ENCODE measurements at regions not wholly inside any gene's neighbourhood (a gene's known extent, or its start where the extent isn't known, plus 50 kb on each side); places are given as distances from the start of the nearest gene placed in this dataset.

- no peaks in the 10 kb centered on the region for H3K4me1 ChIP-seq (replicated peaks in 1 of 2)
- no peak overlapping the region for H3K27ac ChIP-seq
- DNase-seq = no peak
- no peak overlapping the region for H3K4me3 ChIP-seq
- no peak for TF ChIP-seq POLR2A (IDR thresholded peaks at IDR 0.05)
- TF ChIP-seq CTCF (IDR thresholded peaks at IDR 0.05) = no peak
- 76 to 91% (median 80%) methylated on average over 2 of the region's 2 CpGs for WGBS, 4 donors
- H3K36me3 ChIP-seq (replicated peaks in 1 of 2) = no peaks in the 10 kb centered on the region
- no peaks in the 10 kb centered on the region for H3K9me3 ChIP-seq (replicated peaks in 1 of 3)
- intact Hi-C loops (cut with DNase I) = no loop called here
- no peaks in the 10 kb centered on the region for H3K27me3 ChIP-seq
Observed at GRCh38 chr6:67877288-67877687, 757.8 kb upstream of the ADGRB3 start.

- no peaks in the 10 kb centered on the region for H3K36me3 ChIP-seq (replicated peaks in 1 of 2)
- H3K4me1 ChIP-seq (replicated peaks in 1 of 2) = no peaks in the 10 kb centered on the region
- H3K4me3 ChIP-seq = no peak overlapping the region
- no peaks in the 10 kb centered on the region for H3K9me3 ChIP-seq (replicated peaks in 1 of 3)
- no peaks in the 10 kb centered on the region for H3K27me3 ChIP-seq
- DNase-seq = no peak
- TF ChIP-seq CTCF (IDR thresholded peaks at IDR 0.05) (no peak), POLR2A (IDR thresholded peaks at IDR 0.05) (no peak)
- intact Hi-C loops (cut with DNase I) = no loop called here
- H3K27ac ChIP-seq = no peak overlapping the region
Observed at GRCh38 chr6:67875877-67876383, 759.2 kb upstream of the ADGRB3 start.

- Histone ChIP-seq H3K27me3 (no peaks in the 10 kb centered on the region), H3K4me3 (no peak overlapping the region), H3K27ac (no peak overlapping the region), H3K36me3 (replicated peaks in 1 of 2) (no peaks in the 10 kb centered on the region), H3K4me1 (replicated peaks in 1 of 2) (no peaks in the 10 kb centered on the region), H3K9me3 (replicated peaks in 1 of 3) (no peaks in the 10 kb centered on the region)
- TF ChIP-seq CTCF (IDR thresholded peaks at IDR 0.05) (no peak), POLR2A (IDR thresholded peaks at IDR 0.05) (no peak)
- no peak for DNase-seq
- intact Hi-C loops (cut with DNase I) = no loop called here
Observed at GRCh38 chr6:67870321-67870720, 764.8 kb upstream of the ADGRB3 start.

- 60 to 72% (median 67%) methylated on average over 2 of the region's 2 CpGs for WGBS, 4 donors
- no peak for TF ChIP-seq POLR2A (IDR thresholded peaks at IDR 0.05)
- no peak for TF ChIP-seq CTCF (IDR thresholded peaks at IDR 0.05)
- Histone ChIP-seq H3K4me1 (replicated peaks in 1 of 2) (no peaks in the 10 kb centered on the region), H3K27me3 (no peaks in the 10 kb centered on the region), H3K36me3 (replicated peaks in 1 of 2) (no peaks in the 10 kb centered on the region), H3K27ac (no peak overlapping the region), H3K9me3 (replicated peaks in 1 of 3) (no peaks in the 10 kb centered on the region), H3K4me3 (no peak overlapping the region)
- DNase-seq = no peak
- intact Hi-C loops (cut with DNase I) = no loop called here
Observed at GRCh38 chr6:67863346-67863745, 771.7 kb upstream of the ADGRB3 start.
